GM12891 (cell line): ENCODE measurements at regions not wholly inside any gene's neighbourhood (a gene's known extent, or its start where the extent isn't known, plus 50 kb on each side); places are given as distances from the start of the nearest gene placed in this dataset.

ENCODE experiments used
- POLR2A ChIP-seq: IDR thresholded peaks from 2 replicates; pipeline ENCODE4 v1.6.1; 2011; ENCODE audit warnings: low read depth, low read length, control low read depth
- POLR2AphosphoS5 ChIP-seq: IDR thresholded peaks from 2 replicates; pipeline ENCODE4 v1.6.1; 2011; ENCODE audit warnings: low read depth, low read length, control low read depth
- SPI1 ChIP-seq: IDR thresholded peaks from 2 replicates; pipeline ENCODE4 v1.6.1; 2011; ENCODE audit warnings: low read depth, low read length, control low read depth

GRCh38 chr5:125262782-125263181 is 516.3 kb upstream of the ZNF608 start:
- TF ChIP-seq POLR2A (no peak), POLR2AphosphoS5 (no peak), SPI1 (no peak)
